ENCODE measurements at regions not wholly inside any gene's neighbourhood (a gene's known extent, or its start where the extent isn't known, plus 50 kb on each side); places are given as distances from the start of the nearest gene placed in this dataset.

DNA sequence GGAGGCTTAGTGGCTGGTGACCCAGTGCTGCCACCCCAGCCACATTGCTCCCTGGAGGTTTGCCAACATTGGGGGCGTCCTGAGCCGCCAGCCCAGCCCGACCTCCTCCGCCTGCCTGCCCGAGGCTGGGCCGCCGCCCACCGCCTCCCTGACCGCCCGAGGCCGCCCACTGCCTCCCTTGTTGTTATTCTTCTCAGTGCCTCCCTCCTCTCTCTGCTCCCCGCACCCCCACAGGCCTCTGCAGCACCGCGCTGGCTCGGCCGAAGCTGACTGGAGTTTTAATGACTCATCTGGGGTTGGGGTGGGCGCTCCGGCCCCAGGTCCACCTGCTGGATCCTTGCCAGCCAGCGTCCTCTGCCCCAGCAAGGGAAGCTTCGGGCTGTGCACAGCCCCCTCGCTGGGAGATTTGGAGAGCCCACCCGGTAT, 102.5 kb downstream of the RBFOX3 start:
- H3K4me1 ChIP-seq (ENCODE audit: control insufficient read depth in 1 of 2, insufficient read depth in 2 of 2, low read length in 2 of 2), result no peaks in the 10 kb centered on the region
- intact Hi-C loops (cut with micrococcal nuclease), result no loop called here
- no peak for DNase-seq (ENCODE audit: low read depth, low spot score)
- H2AFZ ChIP-seq (ENCODE audit: low read depth, low read length, poor library complexity, severe bottlenecking), result no peak overlapping the region
- ATAC-seq, result no peak
- CTCF ChIA-PET, result no interaction called here
- H4K20me1 ChIP-seq (ENCODE audit: insufficient read depth), result no peaks in the 10 kb centered on the region
- TF ChIP-seq SIN3A (IDR thresholded peaks at IDR 0.05; ENCODE audit: low read depth) (no peak), TCF7L2 (IDR thresholded peaks at IDR 0.05; ENCODE audit: borderline replicate concordance, extremely low read depth, insufficient read depth, insufficient read length) (no peak), SRF (IDR thresholded peaks at IDR 0.05; ENCODE audit: low read depth) (no peak), RAD21 (IDR thresholded peaks at IDR 0.05; ENCODE audit: low read depth) (no peak)
- H3K27me3 ChIP-seq (ENCODE audit: insufficient read depth, low read length), result peaks cover 17% of the 10 kb centered on the region; the same call in 1 of the 2 replicates
- RAD21 ChIA-PET (ENCODE audit: low non-redundant PET in 1 of 2, low total read pairs in 2 of 2, uncharacterized antibody in 2 of 2, unreplicated experiment in 2 of 2), result no interaction called here
- H3K9ac ChIP-seq (ENCODE audit: low read length), result no peak overlapping the region
- no TSS peak for BruUV-seq (replicated peaks)
- POLR2A ChIA-PET, result no interaction called here
- peaks cover 6 to 13% of the 10 kb centered on the region in 2 experiments; a peak in 2 of 4 replicates for H3K9me3 ChIP-seq (ENCODE audit: control insufficient read depth in 1 of 2, insufficient read depth in 1 of 2, low read depth in 1 of 2, low read length in 2 of 2)
- H3K79me2 ChIP-seq (ENCODE audit: insufficient read depth, low read length), result no peaks in the 10 kb centered on the region
- no peak overlapping the region for H3K4me3 ChIP-seq (replicated peaks in 1 of 2; ENCODE audit: low read depth in 1 of 2, low read length in 2 of 2)
- H3K4me2 ChIP-seq (ENCODE audit: low read length), result no peak overlapping the region
- no peaks in the 10 kb centered on the region for H3K9me2 ChIP-seq (ENCODE audit: insufficient read depth)
- H3K27ac ChIP-seq (ENCODE audit: low read depth, low read length), result no peak overlapping the region
- no peaks in the 10 kb centered on the region for H3K36me3 ChIP-seq (ENCODE audit: control insufficient read depth in 1 of 2, insufficient read depth in 2 of 2, low read length in 2 of 2)

DNA sequence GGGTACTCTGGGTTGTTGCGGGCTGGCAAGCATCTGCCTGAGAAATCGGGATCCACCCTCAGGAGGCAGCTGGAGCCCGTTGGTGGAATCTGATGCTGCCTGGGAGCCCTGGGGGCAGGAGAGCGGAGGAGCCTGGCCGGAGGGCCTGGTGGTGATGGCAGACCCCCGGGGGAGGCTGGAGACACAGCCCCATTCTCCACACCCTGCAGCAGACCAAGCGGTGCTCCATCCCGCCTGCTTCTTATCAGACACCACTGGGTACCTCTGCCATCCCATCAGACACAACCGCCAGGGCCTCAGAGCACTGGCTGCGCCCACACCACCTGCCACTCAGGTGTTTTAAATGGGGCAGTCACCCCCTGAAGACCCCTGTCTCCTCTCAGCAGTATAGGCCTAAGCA, 103.9 kb downstream of the RBFOX3 start:
- intact Hi-C loops (cut with micrococcal nuclease), result no loop called here
- no peak overlapping the region for H3K4me3 ChIP-seq (replicated peaks in 1 of 2; ENCODE audit: low read depth in 1 of 2, low read length in 2 of 2)
- no peak for TF ChIP-seq ZFX (IDR thresholded peaks at IDR 0.05)
- no peak for TF ChIP-seq YY1 (IDR thresholded peaks at IDR 0.05; ENCODE audit: extremely low read depth, insufficient replicate concordance, low read depth, low read length)
- TF ChIP-seq RAD21 (IDR thresholded peaks at IDR 0.05; ENCODE audit: low read depth), result no peak
- TF ChIP-seq, protein P1, sequence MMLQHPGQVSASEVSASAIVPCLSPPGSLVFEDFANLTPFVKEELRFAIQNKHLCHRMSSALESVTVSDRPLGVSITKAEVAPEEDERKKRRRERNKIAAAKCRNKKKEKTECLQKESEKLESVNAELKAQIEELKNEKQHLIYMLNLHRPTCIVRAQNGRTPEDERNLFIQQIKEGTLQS (IDR thresholded peaks at IDR 0.05), result no peak
- H2AFZ ChIP-seq (ENCODE audit: low read depth, low read length, poor library complexity, severe bottlenecking), result no peak overlapping the region
- RAD21 ChIA-PET (ENCODE audit: low non-redundant PET in 1 of 2, low total read pairs in 2 of 2, uncharacterized antibody in 2 of 2, unreplicated experiment in 2 of 2), result no interaction called here
- H3K4me2 ChIP-seq (ENCODE audit: low read length), result no peak overlapping the region
- H3K9me3 ChIP-seq (ENCODE audit: control insufficient read depth in 1 of 2, insufficient read depth in 1 of 2, low read depth in 1 of 2, low read length in 2 of 2), result peaks cover 0 to 6% of the 10 kb centered on the region in 2 experiments; a peak in 1 of 4 replicates
- ATAC-seq, result no peak
- no peak overlapping the region for H3K27ac ChIP-seq (ENCODE audit: low read depth, low read length)
- H3K79me2 ChIP-seq (ENCODE audit: insufficient read depth, low read length), result no peaks in the 10 kb centered on the region
- no peak overlapping the region for H3K9ac ChIP-seq (ENCODE audit: low read length)
- peaks cover 21% of the 10 kb centered on the region; the same call in 1 of the 2 replicates for H3K27me3 ChIP-seq (ENCODE audit: insufficient read depth, low read length)
- BruUV-seq (replicated peaks), result no TSS peak
- H3K4me1 ChIP-seq (ENCODE audit: control insufficient read depth in 1 of 2, insufficient read depth in 2 of 2, low read length in 2 of 2), result no peaks in the 10 kb centered on the region
- no peaks in the 10 kb centered on the region for H3K9me2 ChIP-seq (ENCODE audit: insufficient read depth)
- H3K36me3 ChIP-seq (ENCODE audit: control insufficient read depth in 1 of 2, insufficient read depth in 2 of 2, low read length in 2 of 2), result no peaks in the 10 kb centered on the region
- no peak for DNase-seq (ENCODE audit: low read depth, low spot score)
- no peaks in the 10 kb centered on the region for H4K20me1 ChIP-seq (ENCODE audit: insufficient read depth)
- POLR2A ChIA-PET, result no interaction called here
- CTCF ChIA-PET, result no interaction called here
